ENCODE measurements at regions not wholly inside any gene's neighbourhood (a gene's known extent, or its start where the extent isn't known, plus 50 kb on each side); places are given as distances from the start of the nearest gene placed in this dataset.

DNA sequence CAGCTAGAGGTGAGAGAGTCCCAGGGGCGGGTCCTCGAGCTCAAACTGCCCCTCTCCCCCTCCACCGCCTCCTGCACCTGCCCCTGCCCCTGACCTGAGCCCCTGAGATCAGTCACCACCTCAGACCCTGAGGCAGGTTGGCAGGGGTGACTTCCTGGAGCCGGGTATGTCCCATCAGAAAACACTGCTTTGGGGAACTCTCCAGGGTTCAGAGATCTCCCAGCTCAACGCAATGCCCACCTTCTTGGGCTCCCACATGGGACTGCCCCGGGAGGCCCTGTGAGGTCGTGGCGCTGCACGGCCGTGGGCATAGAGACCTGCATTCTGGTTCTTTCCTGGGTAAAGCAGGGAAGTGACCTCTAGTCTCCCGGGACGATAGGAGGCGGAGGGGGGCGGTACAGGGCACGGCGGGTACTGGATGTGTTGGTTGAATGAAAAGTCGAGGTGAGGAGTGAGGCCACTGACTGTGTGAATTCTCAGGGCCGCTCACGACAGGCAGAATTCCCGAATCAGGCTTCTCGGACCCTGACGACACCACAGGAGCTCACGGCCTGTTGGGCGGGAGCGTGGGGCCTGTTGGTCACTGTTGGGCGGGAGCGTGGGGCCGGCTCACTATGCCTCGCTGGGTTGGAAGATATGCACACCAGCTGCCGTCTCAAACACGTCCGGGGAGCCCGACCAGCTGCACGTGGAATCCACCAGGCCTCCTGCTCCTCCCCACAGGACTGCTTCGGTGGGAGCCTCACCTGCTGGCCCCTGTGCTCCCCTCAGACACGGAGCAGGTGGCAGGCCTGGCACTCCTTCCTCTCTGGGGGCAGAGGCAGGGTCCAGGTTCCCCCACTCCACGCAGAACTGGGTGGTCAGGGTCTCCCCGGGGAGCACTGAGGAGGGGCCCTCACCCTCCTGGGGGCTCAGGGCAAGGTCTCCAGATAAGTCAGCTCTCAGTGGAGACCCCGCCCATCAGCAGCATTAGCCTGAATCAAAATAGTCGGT is 178.0 kb upstream of the PPP1R26 start:
- TF ChIP-seq, protein P1, sequence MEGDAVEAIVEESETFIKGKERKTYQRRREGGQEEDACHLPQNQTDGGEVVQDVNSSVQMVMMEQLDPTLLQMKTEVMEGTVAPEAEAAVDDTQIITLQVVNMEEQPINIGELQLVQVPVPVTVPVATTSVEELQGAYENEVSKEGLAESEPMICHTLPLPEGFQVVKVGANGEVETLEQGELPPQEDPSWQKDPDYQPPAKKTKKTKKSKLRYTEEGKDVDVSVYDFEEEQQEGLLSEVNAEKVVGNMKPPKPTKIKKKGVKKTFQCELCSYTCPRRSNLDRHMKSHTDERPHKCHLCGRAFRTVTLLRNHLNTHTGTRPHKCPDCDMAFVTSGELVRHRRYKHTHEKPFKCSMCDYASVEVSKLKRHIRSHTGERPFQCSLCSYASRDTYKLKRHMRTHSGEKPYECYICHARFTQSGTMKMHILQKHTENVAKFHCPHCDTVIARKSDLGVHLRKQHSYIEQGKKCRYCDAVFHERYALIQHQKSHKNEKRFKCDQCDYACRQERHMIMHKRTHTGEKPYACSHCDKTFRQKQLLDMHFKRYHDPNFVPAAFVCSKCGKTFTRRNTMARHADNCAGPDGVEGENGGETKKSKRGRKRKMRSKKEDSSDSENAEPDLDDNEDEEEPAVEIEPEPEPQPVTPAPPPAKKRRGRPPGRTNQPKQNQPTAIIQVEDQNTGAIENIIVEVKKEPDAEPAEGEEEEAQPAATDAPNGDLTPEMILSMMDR (IDR thresholded peaks at IDR 0.05): no peak

DNA sequence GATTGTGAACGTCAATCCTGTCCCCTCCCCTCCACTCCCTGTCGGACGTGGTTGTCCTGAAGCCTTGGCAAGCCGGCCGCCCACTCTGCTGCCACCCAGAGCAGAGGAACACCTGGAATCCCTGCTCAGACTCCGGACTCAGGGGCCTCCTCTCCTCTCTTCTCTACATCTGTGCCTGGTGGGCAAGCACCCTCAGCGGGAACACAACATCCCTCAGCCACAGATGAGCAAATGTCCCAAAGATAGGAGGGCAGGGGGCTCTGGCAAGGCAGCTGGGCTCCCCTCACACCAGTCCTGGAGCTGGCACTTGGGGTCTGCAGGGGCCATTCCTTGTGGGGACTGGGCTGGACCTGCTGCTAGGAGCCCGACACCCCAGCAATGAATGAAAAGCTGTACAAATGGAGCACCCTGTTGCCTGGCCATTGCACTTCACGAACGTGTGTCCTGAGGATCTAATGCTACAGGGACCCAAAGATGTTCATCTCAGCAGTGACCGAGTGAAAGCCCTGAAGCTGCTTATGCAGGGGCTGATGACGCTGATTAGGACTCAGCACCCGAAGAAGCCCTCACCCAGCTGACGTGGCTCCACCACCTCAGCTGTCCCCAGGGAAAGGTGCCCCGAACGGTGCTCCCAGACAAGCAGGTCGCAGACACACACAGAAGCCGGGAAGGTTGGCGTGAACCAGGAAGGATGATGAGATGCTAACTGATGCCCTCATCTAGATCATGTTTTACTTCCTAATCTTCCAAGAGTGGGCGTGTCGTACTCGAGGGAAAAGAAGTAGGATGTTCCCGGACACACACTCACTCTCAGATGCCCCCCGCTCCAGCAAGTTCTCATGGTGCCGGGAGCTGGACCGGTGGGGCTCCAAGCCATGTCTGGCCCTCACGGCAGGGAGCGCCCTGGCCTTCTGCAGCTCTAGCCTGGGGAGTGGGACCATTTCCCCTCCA is 177.0 kb upstream of the PPP1R26 start:
- TF ChIP-seq, protein P1 (IDR thresholded peaks at IDR 0.05): no peak

DNA sequence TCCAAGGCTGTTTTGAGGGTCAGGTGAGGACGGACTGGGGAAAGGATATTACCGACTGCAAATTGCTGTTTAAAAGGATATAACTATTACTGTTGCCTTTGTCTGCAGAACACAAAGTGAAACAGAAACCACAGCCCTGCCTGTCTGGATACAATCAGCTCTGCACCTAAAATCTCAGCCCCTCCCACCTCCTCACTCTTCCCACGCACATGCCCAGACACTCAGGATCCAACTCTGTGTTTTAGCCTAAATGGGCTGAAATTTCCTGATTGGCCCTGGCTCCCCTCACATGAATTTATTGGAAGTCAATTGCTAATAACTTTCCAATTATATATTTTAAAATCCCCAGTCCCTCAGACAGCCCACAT is 176.3 kb upstream of the PPP1R26 start:
- TF ChIP-seq, protein P1 (IDR thresholded peaks at IDR 0.05): no peak

DNA sequence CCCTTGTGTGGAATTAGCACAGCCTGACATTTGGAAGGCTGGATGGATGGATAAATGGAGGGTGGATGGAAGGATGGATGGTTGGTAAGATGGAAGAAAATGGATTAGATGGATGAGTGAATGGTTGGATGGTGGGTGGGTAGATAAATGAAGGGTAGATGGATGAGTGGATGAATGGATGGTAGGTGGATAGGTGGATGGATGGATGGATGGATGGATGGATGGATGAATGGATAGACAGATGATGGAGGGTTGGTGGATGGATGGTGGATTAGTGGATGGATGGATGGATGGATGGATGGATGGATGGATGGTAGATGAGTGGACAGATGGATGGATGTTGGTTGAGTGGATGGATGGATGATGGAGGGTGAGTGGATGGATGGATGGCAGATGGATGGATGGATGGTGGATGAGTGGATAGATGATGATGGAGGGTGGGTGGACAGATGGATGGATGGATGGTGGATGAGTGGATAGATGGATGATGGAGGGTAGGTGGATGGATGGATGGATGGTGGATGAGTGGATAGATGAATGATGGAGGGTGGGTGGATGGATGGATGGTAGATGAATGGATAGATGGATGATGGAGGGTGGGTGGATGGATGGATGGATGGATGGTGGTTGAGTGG is 175.6 kb upstream of the PPP1R26 start:
- TF ChIP-seq, protein P1 (IDR thresholded peaks at IDR 0.05): no peak

DNA sequence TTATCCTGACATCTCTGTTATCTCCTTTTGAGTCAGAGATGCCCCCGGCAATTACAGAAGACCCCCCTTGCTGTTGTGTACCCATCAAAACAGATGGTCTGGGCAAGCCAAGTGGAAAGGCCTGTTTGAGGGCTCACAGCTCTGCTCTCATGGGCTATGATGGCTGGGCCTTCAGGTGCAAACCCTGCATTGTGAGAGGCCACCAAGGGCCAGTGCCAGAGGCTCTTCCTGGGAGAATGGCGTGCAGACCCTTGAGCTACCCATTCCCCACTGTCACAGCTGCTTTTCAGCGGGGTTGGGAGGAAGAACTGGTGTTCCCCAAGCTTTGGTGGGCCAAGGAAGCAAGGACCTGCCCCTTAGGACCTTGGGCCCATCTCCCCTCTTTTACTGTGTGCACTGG is 174.7 kb upstream of the PPP1R26 start:
- TF ChIP-seq, protein P1 (IDR thresholded peaks at IDR 0.05): no peak

DNA sequence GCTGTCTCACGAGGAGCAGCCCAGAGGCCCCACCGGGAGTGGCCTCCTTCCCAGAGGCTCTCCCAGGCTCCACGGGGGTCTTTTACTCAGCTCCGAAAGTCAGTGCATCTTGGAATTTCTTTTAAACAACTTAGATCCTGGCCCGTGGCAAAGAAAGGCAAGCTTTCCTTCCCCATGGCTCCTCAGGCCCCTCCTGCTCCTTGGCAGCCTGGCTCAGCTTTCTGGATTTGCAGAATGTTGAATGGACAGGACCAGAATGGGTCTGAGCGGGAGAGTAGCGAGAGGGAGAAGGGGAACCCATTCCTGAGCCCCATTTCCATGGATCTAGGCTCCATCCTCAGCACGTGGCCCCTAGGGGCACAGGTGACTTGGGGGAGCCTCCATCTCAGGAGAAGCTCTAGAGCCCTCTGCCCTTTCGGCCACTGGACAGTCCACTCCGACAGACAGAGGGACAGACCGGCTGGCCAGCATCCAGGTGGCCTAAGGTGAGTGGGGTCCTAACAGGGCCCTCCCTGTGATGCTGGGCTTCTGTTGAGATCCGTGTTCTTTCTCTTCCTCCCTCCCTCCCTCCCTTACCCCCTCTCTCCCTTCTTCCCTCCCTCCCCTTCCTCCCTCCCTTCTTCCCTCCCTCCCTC is 173.9 kb upstream of the PPP1R26 start:
- TF ChIP-seq, protein P1 (IDR thresholded peaks at IDR 0.05): no peak

DNA sequence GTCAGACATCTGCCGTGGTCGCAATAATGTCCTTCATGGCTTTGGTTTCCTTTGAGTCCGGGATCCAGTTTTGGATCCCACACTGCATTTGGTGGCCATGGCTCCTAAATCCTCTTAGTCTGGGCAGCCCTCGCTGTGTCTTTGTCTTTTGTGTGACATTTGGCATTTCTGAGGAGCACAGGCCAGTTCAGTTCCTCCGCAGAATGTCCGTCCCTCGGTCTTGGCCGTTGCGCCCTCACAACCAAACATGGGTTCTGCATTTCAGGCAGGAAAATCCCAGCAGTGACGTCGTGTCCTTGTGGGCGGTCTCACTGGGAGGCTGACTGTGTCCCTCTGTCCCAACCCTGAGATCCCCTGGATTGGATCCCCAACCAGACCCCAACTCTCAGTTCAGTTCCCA is 172.9 kb upstream of the PPP1R26 start:
- TF ChIP-seq, protein P1 (IDR thresholded peaks at IDR 0.05): no peak

All from LNCAP (cell line).